Lower lobe of right lung (tissue), 2 donors: ENCODE measurements at regions not wholly inside any gene's neighbourhood (a gene's known extent, or its start where the extent isn't known, plus 50 kb on each side); places are given as distances from the start of the nearest gene placed in this dataset.
A peak's percentile ranks its signal among the peaks of the same experiment; 100 is the strongest.

Experiments
- ATAC-seq, 2 donors: fragments of 200-7000 bp; cut with Tn5 transposase; one replicate each; pipeline ENCODE4 v1.9.1; 2020 to 2022; ENCODE audit warnings: mild to moderate bottlenecking in 2 of 2, moderate library complexity in 2 of 2
- DNase-seq: peaks from one replicate; pipeline ENCODE4 v3.0.0-alpha.2; 2020
- H3K27ac ChIP-seq: fragments of 200-600 bp; one replicate; pipeline ENCODE4 v1.8.0; 2022
- H3K27me3 ChIP-seq: fragments of 200-600 bp; one replicate; pipeline ENCODE4 v1.8.0; 2022; ENCODE audit warnings: low read depth
- H3K36me3 ChIP-seq: fragments of 200-600 bp; one replicate; pipeline ENCODE4 v1.8.0; 2022; ENCODE audit warnings: mild to moderate bottlenecking
- H3K4me1 ChIP-seq: fragments of 200-600 bp; one replicate; pipeline ENCODE4 v1.8.0; 2022
- H3K4me3 ChIP-seq: fragments of 200-600 bp; one replicate; pipeline ENCODE4 v1.8.0; 2022; ENCODE audit warnings: mild to moderate bottlenecking
- H3K9me3 ChIP-seq: fragments of 200-600 bp; one replicate; pipeline ENCODE4 v1.8.0; 2022
- CTCF ChIP-seq: fragments of 200-600 bp; IDR thresholded peaks from one replicate; pipeline ENCODE4 v1.8.0; 2022; ENCODE audit warnings: antibody characterized with exemption, mild to moderate bottlenecking
- intact Hi-C: fragments of 100-400 bp; cut with DNase I; formaldehyde crosslinking; loops from one replicate; pipeline ENCODE4 v1.11.0; 2022
- donor health status: DM: no; HTN: yes; CAD: no; lungs with severe emphysema.

DNA sequence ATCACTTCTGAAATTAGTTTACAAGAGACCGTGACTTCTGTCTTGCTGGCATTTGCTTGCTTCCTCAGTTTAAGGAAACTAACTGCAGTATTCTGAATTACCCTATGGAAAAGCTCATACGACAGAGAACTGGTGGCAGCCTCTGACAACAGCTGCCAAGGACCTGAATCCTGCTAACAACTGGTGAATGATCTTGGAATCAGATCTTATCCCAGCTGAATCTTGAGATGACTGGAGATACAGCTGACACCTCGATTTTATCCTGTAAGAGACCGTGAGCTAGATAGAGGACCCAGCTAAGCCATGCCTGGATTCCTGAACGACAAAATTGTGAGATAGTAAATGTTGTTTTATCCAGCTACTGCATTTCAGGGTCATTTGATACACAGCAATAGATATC lies 202.3 kb downstream of the OGFRL1 start:
- DNase-seq = no peak
- no peaks in the 10 kb centered on the region for H3K36me3 ChIP-seq
- no peak overlapping the region for H3K4me3 ChIP-seq
- H3K4me1 ChIP-seq = peaks cover 16% of the 10 kb centered on the region
- TF ChIP-seq CTCF = no peak
- intact Hi-C loops = no loop called here
- ATAC-seq = no peak
- H3K27me3 ChIP-seq = no peaks in the 10 kb centered on the region
- H3K9me3 ChIP-seq = no peaks in the 10 kb centered on the region
- no peak overlapping the region for H3K27ac ChIP-seq

DNA sequence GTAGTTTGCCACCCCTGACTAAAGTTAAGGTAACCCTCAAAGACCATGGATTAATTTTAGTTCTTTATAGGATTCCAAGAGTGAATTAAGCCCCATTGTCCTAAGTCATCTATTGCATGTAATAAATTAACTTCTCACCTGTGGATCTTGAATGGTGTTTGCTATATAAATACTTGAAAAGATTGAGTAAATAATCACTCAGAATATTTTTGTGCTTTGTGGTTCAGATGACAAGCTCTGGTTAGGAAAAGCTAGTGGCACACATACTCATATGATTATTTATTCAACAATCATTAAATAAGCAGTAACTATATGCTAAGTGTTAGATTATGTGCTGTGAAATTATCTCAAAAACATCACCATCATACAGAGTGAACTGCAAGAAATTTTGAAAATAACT lies 203.2 kb downstream of the OGFRL1 start:
- Histone ChIP-seq H3K4me3 (no peak overlapping the region), H3K36me3 (no peaks in the 10 kb centered on the region), H3K27me3 (no peaks in the 10 kb centered on the region), H3K4me1 (peaks cover 17% of the 10 kb centered on the region), H3K9me3 (no peaks in the 10 kb centered on the region), H3K27ac (no peak overlapping the region)
- DNase-seq (no peak), ATAC-seq (peak in 1 of 2 donors; percentile 59)
- no peak for TF ChIP-seq CTCF
- intact Hi-C loops = no loop called here

DNA sequence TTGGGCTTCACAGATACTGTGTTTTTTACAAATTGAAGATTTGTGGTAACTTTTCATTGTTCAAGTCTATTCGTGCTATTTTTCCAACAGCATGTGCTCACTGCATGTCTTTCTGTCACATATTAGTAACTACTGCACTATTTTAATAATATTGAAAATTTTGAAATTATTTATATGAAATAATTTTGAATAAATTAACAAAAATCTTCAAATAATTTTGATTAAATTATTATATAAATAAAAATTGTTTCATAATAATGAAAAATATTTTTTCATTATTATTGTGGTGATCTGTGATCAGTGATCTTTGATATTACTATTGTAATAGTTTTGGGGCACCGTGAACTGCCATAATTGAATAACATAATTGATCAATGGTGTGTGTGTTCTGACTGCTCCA lies 204.1 kb downstream of the OGFRL1 start:
- no peak for TF ChIP-seq CTCF
- H3K4me3 ChIP-seq = no peak overlapping the region
- H3K4me1 ChIP-seq = peaks cover 17% of the 10 kb centered on the region
- H3K27ac ChIP-seq = no peak overlapping the region
- intact Hi-C loops = no loop called here
- H3K9me3 ChIP-seq = no peaks in the 10 kb centered on the region
- DNase-seq = no peak
- ATAC-seq = no peak
- no peaks in the 10 kb centered on the region for H3K36me3 ChIP-seq
- no peaks in the 10 kb centered on the region for H3K27me3 ChIP-seq

DNA sequence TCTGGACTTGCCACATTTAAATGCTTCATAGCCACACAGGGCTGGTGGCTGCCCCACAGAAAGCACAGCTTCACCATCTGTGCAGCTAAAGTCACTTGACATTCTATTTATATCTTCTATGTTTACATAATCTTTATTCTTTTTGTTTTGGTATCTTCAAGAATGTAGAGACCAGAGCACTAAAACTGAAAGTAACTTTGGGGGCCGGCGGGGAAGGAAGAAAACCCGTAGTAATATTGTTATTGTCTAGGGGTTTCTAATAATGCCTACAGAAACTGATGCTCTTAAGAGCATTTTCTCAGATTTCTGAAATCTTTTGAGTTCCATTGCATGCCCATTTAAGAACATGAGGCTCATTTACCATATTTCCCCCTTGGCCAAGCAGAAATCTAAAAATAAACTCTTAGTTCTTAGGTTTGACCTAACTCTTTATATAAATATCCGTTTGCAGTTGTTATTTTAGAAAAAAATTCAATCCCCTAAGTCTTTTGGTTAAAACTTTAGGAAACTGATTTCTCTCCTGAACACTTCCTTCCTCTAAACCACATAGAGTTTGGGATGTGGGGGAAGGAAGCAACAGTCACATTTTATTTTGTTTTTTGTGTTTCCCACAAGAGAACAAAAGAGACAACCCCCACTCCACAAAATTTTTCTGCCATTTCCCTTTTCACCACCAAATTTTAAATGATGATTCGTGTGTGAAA lies 207.6 kb downstream of the OGFRL1 start:
- Histone ChIP-seq H3K9me3 (no peaks in the 10 kb centered on the region), H3K27me3 (no peaks in the 10 kb centered on the region), H3K36me3 (no peaks in the 10 kb centered on the region), H3K4me3 (peak overlapping the region; percentile 34), H3K27ac (peak overlapping the region; percentile 42), H3K4me1 (peaks cover 7% of the 10 kb centered on the region)
- TF ChIP-seq CTCF = no peak
- DNase-seq (no peak), ATAC-seq (peak; percentile 38 to 42)
- intact Hi-C loops = no loop called here

GRCh38 chr6:71496722-71497033 lies 208.1 kb downstream of the OGFRL1 start:
- Histone ChIP-seq H3K27ac (peak overlapping the region; percentile 42), H3K4me1 (peaks cover 7% of the 10 kb centered on the region), H3K9me3 (no peaks in the 10 kb centered on the region), H3K4me3 (no peak overlapping the region), H3K27me3 (no peaks in the 10 kb centered on the region), H3K36me3 (no peaks in the 10 kb centered on the region)
- no peak for TF ChIP-seq CTCF
- intact Hi-C loops = no loop called here
- DNase-seq (no peak), ATAC-seq (no peak)

DNA sequence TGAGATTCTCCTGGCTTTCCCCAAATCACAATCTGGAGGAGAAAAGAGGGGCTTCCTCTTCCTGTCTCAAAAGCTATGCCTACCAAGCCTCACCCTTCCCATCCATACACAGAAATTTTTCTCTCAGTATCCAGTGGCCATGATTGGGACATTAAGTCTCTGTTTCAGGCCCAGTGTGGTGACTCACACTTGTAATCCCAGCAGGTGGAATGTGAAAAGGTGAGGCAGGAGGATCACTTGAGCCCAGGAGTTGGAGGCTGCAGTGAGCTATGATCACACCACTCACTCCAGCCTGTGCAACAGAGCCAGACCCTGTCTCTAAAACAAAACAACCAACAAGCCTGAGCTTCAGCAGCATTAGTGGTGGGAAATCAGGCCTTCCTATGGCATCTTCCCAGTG lies 210.0 kb downstream of the OGFRL1 start:
- TF ChIP-seq CTCF = no peak

More for the DNA sequence above, 210.0 kb downstream of the OGFRL1 start:
- peaks cover 7% of the 10 kb centered on the region for H3K4me1 ChIP-seq
- peak in 1 of 2 donors; percentile 35 for ATAC-seq
- H3K27ac ChIP-seq = no peak overlapping the region
- DNase-seq = no peak
- intact Hi-C loops = no loop called here
- no peaks in the 10 kb centered on the region for H3K36me3 ChIP-seq
- H3K9me3 ChIP-seq = no peaks in the 10 kb centered on the region
- H3K4me3 ChIP-seq = no peak overlapping the region
- H3K27me3 ChIP-seq = no peaks in the 10 kb centered on the region
